K562 (cell line): ENCODE measurements at regions not wholly inside any gene's neighbourhood (a gene's known extent, or its start where the extent isn't known, plus 50 kb on each side); places are given as distances from the start of the nearest gene placed in this dataset.

ENCODE experiments used
- ATAC-seq: fragments of 200-7000 bp; cut with Tn5 transposase; 3 replicates; pipeline ENCODE4 v1.9.1; 2020; ENCODE audit warnings: moderate library complexity
- BruUV-seq: library from RNA; stranded (reverse); fragments of 400-500 nt; replicated peaks from 2 replicates; lab custom pipeline; 2021; lab: Mats Ljungman, UMichigan
- CTCF ChIA-PET: fragments of 300-600 bp; formaldehyde crosslinking; extraction: SDS; loops from one replicate; lab custom pipeline; 2021; ENCODE audit warnings: low intra/inter-chr PET ratio; lab: Yijun Ruan, JAX
- POLR2A ChIA-PET: fragments of 300-600, 350-650 bp; sonication (Branson Sonifier 250); formaldehyde crosslinking; extraction: SDS; loops from one replicate; lab custom pipeline; 2021; ENCODE audit warnings: antibody characterized with exemption, inconsistent platforms; lab: Yijun Ruan, JAX
- DNase-seq, 4 experiments: peaks; one replicate each; pipeline versions ENCODE4 v3.0.0 to v3.0.0-alpha.2; 2011 to 2018; ENCODE audit warnings: low spot score in 3 of 4, mixed read lengths in 3 of 4; ENCODE audit errors: extremely low read depth in 1 of 4
- FAIRE-seq: peaks from 2 replicates; lab custom pipeline; 2011; peaks lifted over from hg19 to GRCh38; lab: Jason Lieb, UNC
- H2AFZ ChIP-seq: 2 replicates; pipeline ENCODE4 v1.6.0; 2011; ENCODE audit warnings: low read depth, low read length, control low read depth, inconsistent platforms
- H3K27ac ChIP-seq: fragments of 200-600 bp; 3 replicates; pipeline ENCODE4 v1.8.0; 2011; ENCODE audit warnings: low read depth, mild to moderate bottlenecking, control low read depth, inconsistent platforms, low read length, moderate library complexity, mixed read lengths; ENCODE audit errors: extremely low read depth
- H3K27me3 ChIP-seq, 2 experiments: fragments of 300-600 bp in 1 of 2; 2 replicates in 1 of 2; 3 replicates in 1 of 2; pipeline versions ENCODE4 v1.6.0 to v1.8.0; 2011; ENCODE audit warnings: inconsistent platforms in 2 of 2, low read length in 2 of 2, mild to moderate bottlenecking in 1 of 2, mixed read lengths in 1 of 2, moderate library complexity in 1 of 2; ENCODE audit not compliant: control insufficient read depth in 2 of 2, insufficient read depth in 2 of 2
- H3K36me3 ChIP-seq: fragments of 300-600 bp; 3 replicates; pipeline ENCODE4 v1.8.0; 2011; ENCODE audit warnings: mild to moderate bottlenecking, low read length, inconsistent platforms; ENCODE audit not compliant: control insufficient read depth, insufficient read depth
- H3K4me1 ChIP-seq, 2 experiments: fragments of 200-600 bp in 1 of 2; replicated peaks in 1 of 2; 2 replicates in 1 of 2; 3 replicates in 1 of 2; pipeline versions ENCODE4 v1.5.1 to v1.8.0; 2011; ENCODE audit warnings: inconsistent platforms in 2 of 2, low read length in 2 of 2, mild to moderate bottlenecking in 1 of 2, mixed read lengths in 1 of 2, moderate library complexity in 1 of 2; ENCODE audit not compliant: control insufficient read depth in 2 of 2, insufficient read depth in 2 of 2
- H3K4me2 ChIP-seq: 2 replicates; pipeline ENCODE4 v1.6.1; 2011; ENCODE audit warnings: low read length, control low read depth, inconsistent platforms, mixed read lengths; ENCODE audit not compliant: insufficient read depth
- H3K4me3 ChIP-seq: fragments of 200-600 bp; sonication (generic), shearing (Covaris generic); 2 replicates; pipeline ENCODE4 v1.5.1; 2016; ENCODE audit warnings: control low read depth, inconsistent platforms
- H3K79me2 ChIP-seq: fragments of 200-600 bp; 3 replicates; pipeline ENCODE4 v1.8.0; 2011; ENCODE audit warnings: low read length, inconsistent platforms; ENCODE audit not compliant: control insufficient read depth, insufficient read depth
- H3K9ac ChIP-seq, 2 experiments: 2 replicates each; pipeline versions ENCODE4 v1.6.0 to v1.6.1; 2011; ENCODE audit warnings: low read depth in 2 of 2, low read length in 2 of 2, control low read depth in 1 of 2, inconsistent platforms in 1 of 2, mild to moderate bottlenecking in 1 of 2, mixed read lengths in 1 of 2; ENCODE audit not compliant: insufficient read depth in 1 of 2
- H3K9me1 ChIP-seq: one replicate; pipeline ENCODE4 v1.6.0; 2011; ENCODE audit warnings: inconsistent platforms, mild to moderate bottlenecking, low read length, moderate library complexity; ENCODE audit not compliant: control insufficient read depth, insufficient read depth
- H3K9me3 ChIP-seq: replicated peaks from 2 replicates; pipeline ENCODE4 v1.5.1; 2011; ENCODE audit warnings: low read depth, low read length, inconsistent platforms; ENCODE audit not compliant: control insufficient read depth, insufficient read depth
- H4K20me1 ChIP-seq: replicated peaks from 2 replicates; pipeline ENCODE4 v1.6.1; 2011; ENCODE audit warnings: low read length, inconsistent platforms, mixed read lengths; ENCODE audit not compliant: control insufficient read depth, insufficient read depth
- JUN ChIP-seq, 2 experiments: sonication (generic) in 1 of 2; formaldehyde crosslinking in 1 of 2; IDR thresholded peaks; 2 replicates each; pipeline versions ENCODE4 v1.6.1 to v1.8.0; 2012 to 2022; ENCODE audit warnings: borderline replicate concordance in 2 of 2, mild to moderate bottlenecking in 2 of 2, improper control_type of control experiment in 1 of 2, low read depth in 1 of 2, low read length in 1 of 2, missing genetic modification reagents in 1 of 2
- TFAP4 ChIP-seq: sonication (generic); formaldehyde crosslinking; IDR thresholded peaks from 2 replicates; pipeline ENCODE4 v1.8.0; 2022; ENCODE audit warnings: missing genetic modification reagents, mild to moderate bottlenecking, moderate library complexity, borderline replicate concordance
- ZBTB34 ChIP-seq: fragments of 250-450 bp; sonication (Bioruptor Pico); IDR thresholded peaks from 2 replicates; pipeline ENCODE4 v1.8.0; 2021; ENCODE audit warnings: mild to moderate bottlenecking, moderate library complexity
- ZFX ChIP-seq: sonication (generic); formaldehyde crosslinking; IDR thresholded peaks from 2 replicates; pipeline ENCODE4 v1.8.0; 2022; ENCODE audit warnings: mild to moderate bottlenecking, missing genetic modification reagents, moderate library complexity
- ZNF277 ChIP-seq: fragments of 250-450 bp; sonication (Bioruptor Pico); IDR thresholded peaks from 2 replicates; pipeline ENCODE4 v1.8.0; 2022; ENCODE audit warnings: inconsistent platforms, mild to moderate bottlenecking, moderate library complexity, borderline replicate concordance
- ZNF41 ChIP-seq: fragments of 250-450 bp; sonication (Bioruptor Pico); conservative IDR thresholded peaks from 2 replicates; pipeline ENCODE4 v1.4.0; 2020; ENCODE audit warnings: mild to moderate bottlenecking
- ZNF511 ChIP-seq: sonication (generic); formaldehyde crosslinking; IDR thresholded peaks from 2 replicates; pipeline ENCODE4 v1.8.0; 2022; ENCODE audit warnings: mild to moderate bottlenecking, missing genetic modification reagents
- ZNF79 ChIP-seq: fragments of 250-450 bp; sonication (Bioruptor Pico); IDR thresholded peaks from 2 replicates; pipeline ENCODE4 v1.4.0; 2020; ENCODE audit warnings: low read depth, mild to moderate bottlenecking, moderate library complexity
- WGBS: fragments of 100-300 bp; shearing (Covaris generic); methylation state at CpG from one replicate; pipeline ENCODE4 v1.1.6; 2016; ENCODE audit warnings: low coverage, mixed read lengths; ENCODE audit not compliant: insufficient coverage; ENCODE audit errors: missing lambda C conversion rate; 5-methylcytosine and 5-hydroxymethylcytosine counted together
- in situ Hi-C: fragments of 300-500 bp; cut with MboI; formaldehyde crosslinking; loops from 4 replicates; pipeline ENCODE4 v1.15.0; 2018; ENCODE audit warnings: inconsistent platforms, mixed read lengths
- intact Hi-C: fragments of 100-400 bp; cut with micrococcal nuclease; formaldehyde crosslinking; loops from 2 replicates; pipeline ENCODE4 v1.14.2; 2022
- TF ChIP-seq, protein P1 (sequence below): fragments of 250-450 bp; sonication (Bioruptor Pico); IDR thresholded peaks from 2 replicates; pipeline ENCODE4 v1.4.0; 2020; ENCODE audit warnings: mild to moderate bottlenecking, moderate library complexity
- TF ChIP-seq, protein P2 (sequence below), 2 experiments: IDR thresholded peaks in 1 of 2; conservative IDR thresholded peaks in 1 of 2; 2 replicates each; pipeline ENCODE4 v1.6.1; 2016; ENCODE audit warnings: low read depth in 2 of 2, mild to moderate bottlenecking in 1 of 2, missing compliant biosample characterization in 1 of 2, missing genetic modification characterization in 1 of 2, moderate library complexity in 1 of 2

DNA sequence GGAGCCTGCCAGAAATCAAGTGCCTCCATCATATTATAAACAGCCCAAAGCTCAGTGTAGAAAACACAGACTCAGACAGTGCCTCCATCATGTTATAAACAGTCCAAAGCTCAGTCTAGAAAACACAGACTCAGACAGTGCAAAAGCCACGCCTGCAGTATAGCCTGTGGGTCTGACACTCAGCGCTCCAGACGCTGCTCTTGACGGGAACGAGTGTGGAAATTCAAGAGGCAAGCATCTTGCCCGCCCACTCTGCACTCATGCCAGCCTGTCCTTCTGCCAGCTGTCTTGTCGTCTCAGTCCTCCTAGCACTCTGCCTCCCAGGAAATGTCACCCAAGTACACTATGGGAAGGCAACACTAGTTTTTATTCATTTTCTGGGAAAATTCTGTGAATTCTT, 274.2 kb upstream of the CDH4 start:
- 0% methylated on average over 7 of the region's 7 CpGs for WGBS
- in situ Hi-C loops: no loop called here
- BruUV-seq: no TSS peak
- H3K4me2 ChIP-seq: no peak overlapping the region
- intact Hi-C loops: no loop called here
- ChIA-PET POLR2A (interaction anchor here (0.5 kb wide), 1 partner anchor 91 kb away, joined by 4 read pairs; no protein-coding TSS in a partner anchor), CTCF (no interaction called here)
- no peak overlapping the region for H3K4me3 ChIP-seq
- H3K27ac ChIP-seq: no peak overlapping the region
- no peak for DNase-seq
- no peak for ATAC-seq
- FAIRE-seq: no peak
- no peak overlapping the region for H3K9ac ChIP-seq
- no peak overlapping the region for H2AFZ ChIP-seq
- H3K9me3 ChIP-seq: no peaks in the 10 kb centered on the region
- H4K20me1 ChIP-seq: no peaks in the 10 kb centered on the region
- no peaks in the 10 kb centered on the region for H3K9me1 ChIP-seq
- H3K27me3 ChIP-seq: peaks cover 3 to 11% of the 10 kb centered on the region in 2 experiments; a peak in 1 of 5 replicates
- H3K36me3 ChIP-seq: no peaks in the 10 kb centered on the region
- H3K79me2 ChIP-seq: no peaks in the 10 kb centered on the region
- no peaks in the 10 kb centered on the region for H3K4me1 ChIP-seq
- TF ChIP-seq ZNF511 (CRISPR knock-in tag) (no peak), ZNF277 (CRISPR knock-in tag) (no peak), JUN (IDR thresholded peaks at IDR 0.05; ENCODE audit: borderline replicate concordance, low read depth, low read length) (no peak), JUN (CRISPR knock-in tag; IDR thresholded peaks at IDR 0.05; ENCODE audit: borderline replicate concordance) (no peak), ZNF41 (CRISPR knock-in tag) (no peak), ZNF79 (CRISPR knock-in tag) (no peak), ZBTB34 (CRISPR knock-in tag) (no peak), TFAP4 (CRISPR knock-in tag) (no peak), ZFX (CRISPR knock-in tag) (no peak)
- TF ChIP-seq, protein P1, sequence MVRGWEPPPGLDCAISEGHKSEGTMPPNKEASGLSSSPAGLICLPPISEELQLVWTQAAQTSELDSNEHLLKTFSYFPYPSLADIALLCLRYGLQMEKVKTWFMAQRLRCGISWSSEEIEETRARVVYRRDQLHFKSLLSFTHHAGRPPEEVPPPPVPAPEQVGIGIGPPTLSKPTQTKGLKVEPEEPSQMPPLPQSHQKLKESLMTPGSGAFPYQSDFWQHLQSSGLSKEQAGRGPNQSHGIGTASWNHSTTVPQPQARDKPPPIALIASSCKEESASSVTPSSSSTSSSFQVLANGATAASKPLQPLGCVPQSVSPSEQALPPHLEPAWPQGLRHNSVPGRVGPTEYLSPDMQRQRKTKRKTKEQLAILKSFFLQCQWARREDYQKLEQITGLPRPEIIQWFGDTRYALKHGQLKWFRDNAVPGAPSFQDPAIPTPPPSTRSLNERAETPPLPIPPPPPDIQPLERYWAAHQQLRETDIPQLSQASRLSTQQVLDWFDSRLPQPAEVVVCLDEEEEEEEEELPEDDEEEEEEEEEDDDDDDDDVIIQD (CRISPR knock-in tag): no peak
- TF ChIP-seq, protein P2, sequence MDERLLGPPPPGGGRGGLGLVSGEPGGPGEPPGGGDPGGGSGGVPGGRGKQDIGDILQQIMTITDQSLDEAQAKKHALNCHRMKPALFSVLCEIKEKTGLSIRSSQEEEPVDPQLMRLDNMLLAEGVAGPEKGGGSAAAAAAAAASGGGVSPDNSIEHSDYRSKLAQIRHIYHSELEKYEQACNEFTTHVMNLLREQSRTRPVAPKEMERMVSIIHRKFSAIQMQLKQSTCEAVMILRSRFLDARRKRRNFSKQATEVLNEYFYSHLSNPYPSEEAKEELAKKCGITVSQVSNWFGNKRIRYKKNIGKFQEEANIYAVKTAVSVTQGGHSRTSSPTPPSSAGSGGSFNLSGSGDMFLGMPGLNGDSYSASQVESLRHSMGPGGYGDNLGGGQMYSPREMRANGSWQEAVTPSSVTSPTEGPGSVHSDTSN (CRISPR knock-in tag; IDR thresholded peaks at IDR 0.05; ENCODE audit: low read depth): no peak
- TF ChIP-seq, protein P2 (tag; conservative IDR thresholded peaks at IDR 0.05; ENCODE audit: low read depth): no peak
